GM21825 (cell line): ENCODE measurements at regions not wholly inside any gene's neighbourhood (a gene's known extent, or its start where the extent isn't known, plus 50 kb on each side); places are given as distances from the start of the nearest gene placed in this dataset.

ENCODE experiments used
- ATAC-seq: cut with Tn5 transposase; IDR thresholded peaks from one replicate; pipeline ENCODE4 v1.9.1; 2021; ENCODE audit warnings: mild to moderate bottlenecking, moderate library complexity; ENCODE audit not compliant: unreplicated experiment

- ATAC-seq, result no peak
These were observed 541.3 kb upstream of the MARCKS start for GRCh38 chr6:113315879-113316278.

GRCh38 chr6:113317442-113317841 lies 539.7 kb upstream of the MARCKS start:
- no peak for ATAC-seq

- ATAC-seq, result no peak
These were observed 539.1 kb upstream of the MARCKS start for GRCh38 chr6:113317891-113318574.

- ATAC-seq, result no peak
These were observed 538.6 kb upstream of the MARCKS start for GRCh38 chr6:113318575-113318917.

GRCh38 chr6:113320653-113321052 lies 536.5 kb upstream of the MARCKS start:
- ATAC-seq, result no peak

GRCh38 chr6:113326781-113327180 lies 530.4 kb upstream of the MARCKS start:
- ATAC-seq, result no peak

- no peak for ATAC-seq
These were observed 528.2 kb upstream of the MARCKS start for GRCh38 chr6:113328886-113329381.

- no peak for ATAC-seq
These were observed 527.1 kb upstream of the MARCKS start for GRCh38 chr6:113329942-113330635.

GRCh38 chr6:113330636-113330946 lies 526.6 kb upstream of the MARCKS start:
- no peak for ATAC-seq

- ATAC-seq, result no peak
These were observed 526.1 kb upstream of the MARCKS start for GRCh38 chr6:113331021-113331420.

- no peak for ATAC-seq
These were observed 518.5 kb upstream of the MARCKS start for GRCh38 chr6:113338644-113339043.

GRCh38 chr6:113339209-113339608 lies 517.9 kb upstream of the MARCKS start:
- ATAC-seq, result no peak

- no peak for ATAC-seq
These were observed 516.8 kb upstream of the MARCKS start for GRCh38 chr6:113340371-113340770.

- no peak for ATAC-seq
These were observed 513.2 kb upstream of the MARCKS start for GRCh38 chr6:113343940-113344339.

- ATAC-seq, result no peak
These were observed 512.2 kb upstream of the MARCKS start for GRCh38 chr6:113344969-113345368.

GRCh38 chr6:113347436-113347835 lies 509.7 kb upstream of the MARCKS start:
- no peak for ATAC-seq

GRCh38 chr6:113350461-113350860 lies 506.7 kb upstream of the MARCKS start:
- ATAC-seq, result no peak

GRCh38 chr6:113351173-113351834 lies 505.8 kb upstream of the MARCKS start:
- ATAC-seq, result no peak

GRCh38 chr6:113352029-113352801 lies 504.9 kb upstream of the MARCKS start:
- no peak for ATAC-seq

- ATAC-seq, result no peak
These were observed 504.3 kb upstream of the MARCKS start for GRCh38 chr6:113352831-113353230.

GRCh38 chr6:113353392-113353791 lies 503.8 kb upstream of the MARCKS start:
- ATAC-seq, result no peak
